Naive B cell (primary cell): ENCODE measurements at regions not wholly inside any gene's neighbourhood (a gene's known extent, or its start where the extent isn't known, plus 50 kb on each side); places are given as distances from the start of the nearest gene placed in this dataset.

Source experiments
- ATAC-seq, 2 donors: fragments of 150-1000 bp; cut with Tn5 transposase; 2 replicates each; pipeline ENCODE4 v1.10.0; 2021; ENCODE audit warnings: low read depth in 2 of 2, mild to moderate bottlenecking in 2 of 2, moderate library complexity in 2 of 2
- DNase-seq: peaks from one replicate; pipeline ENCODE4 v3.0.0; 2022
- H3K27ac Mint-ChIP-seq, 6 donors: one replicate each; pipeline ENCODE4 v1.8.0; 2020 to 2022; ENCODE audit warnings: mild to moderate bottlenecking in 6 of 6, mixed read lengths in 6 of 6, moderate library complexity in 5 of 6, inconsistent platforms in 2 of 6
- H3K27me3 Mint-ChIP-seq, 3 donors: one replicate each; pipeline ENCODE4 v1.8.0; 2021 to 2022; ENCODE audit warnings: mixed read lengths in 3 of 3, mild to moderate bottlenecking in 1 of 3
- H3K36me3 Mint-ChIP-seq, 2 donors: one replicate each; pipeline ENCODE4 v1.8.0; 2020 to 2022; ENCODE audit warnings: mixed read lengths in 2 of 2, inconsistent platforms in 1 of 2, mild to moderate bottlenecking in 1 of 2
- H3K4me1 Mint-ChIP-seq, 3 donors: one replicate each; pipeline ENCODE4 v1.8.0; 2020 to 2022; ENCODE audit warnings: mixed read lengths in 3 of 3, inconsistent platforms in 1 of 3, mild to moderate bottlenecking in 1 of 3, moderate library complexity in 1 of 3
- H3K4me3 Mint-ChIP-seq, 8 donors: one replicate each; pipeline ENCODE4 v1.8.0; 2020 to 2022; ENCODE audit warnings: mild to moderate bottlenecking in 8 of 8, mixed read lengths in 8 of 8, moderate library complexity in 8 of 8, inconsistent platforms in 2 of 8
- H3K9me3 Mint-ChIP-seq, 7 donors: one replicate each; pipeline ENCODE4 v1.8.0; 2020 to 2022; ENCODE audit warnings: mixed read lengths in 7 of 7, mild to moderate bottlenecking in 5 of 7, inconsistent platforms in 2 of 7, moderate library complexity in 1 of 7

GRCh38 chr12:22881878-22882385 lies 257.0 kb downstream of the ETNK1 start:
- H3K9me3 Mint-ChIP-seq = peaks cover 0 to 9% (median 0%) of the 10 kb centered on the region in 7 donors
- no peak for DNase-seq
- no peaks in the 10 kb centered on the region for H3K4me1 Mint-ChIP-seq
- peaks cover 0 to 3% (median 0%) of the 10 kb centered on the region in 3 donors for H3K27me3 Mint-ChIP-seq
- H3K36me3 Mint-ChIP-seq = no peaks in the 10 kb centered on the region
- H3K27ac Mint-ChIP-seq = no peak overlapping the region
- H3K4me3 Mint-ChIP-seq = no peak overlapping the region
- no peak for ATAC-seq

- Mint-ChIP-seq H3K4me3 (no peak overlapping the region), H3K4me1 (no peaks in the 10 kb centered on the region), H3K9me3 (peaks cover 0 to 9% (median 0%) of the 10 kb centered on the region in 7 donors), H3K36me3 (no peaks in the 10 kb centered on the region), H3K27ac (no peak overlapping the region), H3K27me3 (peaks cover 0 to 3% (median 0%) of the 10 kb centered on the region in 3 donors)
- DNase-seq (no peak), ATAC-seq (no peak)
Observed at GRCh38 chr12:22882559-22882958, 257.6 kb downstream of the ETNK1 start.

GRCh38 chr12:22893878-22894277 lies 268.9 kb downstream of the ETNK1 start:
- no peak for DNase-seq
- Mint-ChIP-seq H3K36me3 (no peaks in the 10 kb centered on the region), H3K27me3 (peaks cover 0 to 6% (median 0%) of the 10 kb centered on the region in 3 donors), H3K27ac (no peak overlapping the region), H3K9me3 (peaks cover 0 to 5% (median 0%) of the 10 kb centered on the region in 7 donors), H3K4me1 (no peaks in the 10 kb centered on the region), H3K4me3 (no peak overlapping the region)
- ATAC-seq = no peak

DNA sequence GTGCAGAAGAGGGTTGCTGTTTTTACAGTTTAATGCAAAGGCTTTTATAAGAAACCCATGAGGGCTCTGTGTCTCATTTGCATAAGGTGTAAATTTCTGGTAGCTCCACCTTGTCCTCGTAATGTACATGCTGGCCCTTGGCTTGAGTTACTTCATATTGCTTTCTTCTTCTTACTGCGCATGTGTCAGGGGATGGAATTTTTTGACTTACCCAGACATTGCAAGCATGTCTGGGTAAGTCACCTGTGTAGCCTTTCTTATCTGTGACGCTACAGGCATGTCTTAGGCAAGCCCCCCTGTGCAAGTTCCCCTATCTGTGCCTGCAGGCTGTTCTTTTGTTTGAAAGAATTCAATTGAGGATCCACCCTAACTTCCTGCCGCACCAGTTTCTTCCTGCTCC lies 274.2 kb downstream of the ETNK1 start:
- H3K36me3 Mint-ChIP-seq = no peaks in the 10 kb centered on the region

GRCh38 chr12:22900401-22900800 lies 275.4 kb downstream of the ETNK1 start:
- Mint-ChIP-seq H3K36me3 (no peaks in the 10 kb centered on the region), H3K4me3 (no peak overlapping the region), H3K27ac (no peak overlapping the region), H3K9me3 (peaks cover 0 to 4% (median 0%) of the 10 kb centered on the region in 7 donors), H3K4me1 (no peaks in the 10 kb centered on the region), H3K27me3 (no peaks in the 10 kb centered on the region)
- DNase-seq (no peak), ATAC-seq (no peak)

More for the DNA sequence above, 274.2 kb downstream of the ETNK1 start:
- no peak for ATAC-seq
- Mint-ChIP-seq H3K9me3 (peaks cover 0 to 3% (median 2%) of the 10 kb centered on the region in 7 donors), H3K4me1 (no peaks in the 10 kb centered on the region), H3K27ac (no peak overlapping the region), H3K27me3 (no peaks in the 10 kb centered on the region), H3K4me3 (no peak overlapping the region)
- no peak for DNase-seq

DNA sequence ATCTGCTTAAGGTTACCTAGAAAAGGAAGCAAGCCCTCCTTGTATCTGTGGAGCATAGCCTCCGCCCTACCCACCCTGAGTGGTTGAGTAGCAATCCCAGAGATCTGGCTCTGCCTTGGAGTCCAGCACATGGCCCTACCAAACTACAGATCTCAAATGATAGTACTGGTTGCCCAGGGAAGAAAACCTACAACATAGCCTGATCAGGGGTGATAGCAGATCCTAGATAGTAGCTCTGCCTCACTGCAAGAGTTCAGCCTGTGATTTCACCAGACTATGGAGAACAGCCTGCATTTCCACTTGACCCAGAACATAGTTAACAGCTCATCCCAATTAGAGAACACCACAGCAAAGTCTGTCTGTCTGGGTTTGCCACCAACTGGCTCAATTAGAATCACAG lies 279.5 kb downstream of the ETNK1 start:
- H3K4me1 Mint-ChIP-seq = no peaks in the 10 kb centered on the region
- DNase-seq (no peak), ATAC-seq (no peak)
- H3K36me3 Mint-ChIP-seq = no peaks in the 10 kb centered on the region
- no peaks in the 10 kb centered on the region for H3K27me3 Mint-ChIP-seq
- no peak overlapping the region for H3K4me3 Mint-ChIP-seq
- H3K9me3 Mint-ChIP-seq = peaks cover 0 to 8% (median 4%) of the 10 kb centered on the region in 7 donors
- no peak overlapping the region for H3K27ac Mint-ChIP-seq

DNA sequence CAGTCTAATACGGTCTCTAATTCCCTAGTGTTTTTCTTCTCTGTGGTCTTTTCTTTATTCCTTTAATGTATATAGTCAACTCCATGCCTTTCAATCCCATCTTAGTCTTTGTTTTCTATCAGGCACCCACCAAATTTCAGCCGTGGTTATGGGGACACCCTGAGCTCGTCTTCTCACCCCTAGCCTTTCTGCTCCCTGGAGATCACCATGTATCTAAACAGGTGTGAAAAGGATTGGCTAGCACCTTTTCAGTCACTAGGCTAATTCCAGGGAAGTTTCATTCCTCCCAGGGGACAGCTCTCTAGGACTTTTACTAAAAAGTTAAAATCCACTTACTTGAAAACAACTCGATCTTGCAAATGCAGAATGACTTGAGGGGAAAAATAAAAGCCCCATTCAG lies 291.3 kb downstream of the ETNK1 start:
- Mint-ChIP-seq H3K9me3 (peaks cover 0 to 9% (median 4%) of the 10 kb centered on the region in 7 donors), H3K27ac (no peak overlapping the region), H3K27me3 (no peaks in the 10 kb centered on the region), H3K4me3 (no peak overlapping the region), H3K4me1 (no peaks in the 10 kb centered on the region), H3K36me3 (no peaks in the 10 kb centered on the region)
- ATAC-seq = no peak
- DNase-seq = no peak

GRCh38 chr12:22916815-22917214 lies 291.8 kb downstream of the ETNK1 start:
- no peak overlapping the region for H3K27ac Mint-ChIP-seq
- H3K27me3 Mint-ChIP-seq = no peaks in the 10 kb centered on the region
- no peak overlapping the region for H3K4me3 Mint-ChIP-seq
- DNase-seq (no peak), ATAC-seq (no peak)
- no peaks in the 10 kb centered on the region for H3K4me1 Mint-ChIP-seq
- no peaks in the 10 kb centered on the region for H3K36me3 Mint-ChIP-seq
- peaks cover 0 to 8% (median 4%) of the 10 kb centered on the region in 7 donors for H3K9me3 Mint-ChIP-seq

- no peaks in the 10 kb centered on the region for H3K4me1 Mint-ChIP-seq
- H3K4me3 Mint-ChIP-seq = no peak overlapping the region
- ATAC-seq (no peak), DNase-seq (no peak)
- no peaks in the 10 kb centered on the region for H3K27me3 Mint-ChIP-seq
- H3K36me3 Mint-ChIP-seq = no peaks in the 10 kb centered on the region
- H3K27ac Mint-ChIP-seq = no peak overlapping the region
- H3K9me3 Mint-ChIP-seq = peaks cover 0 to 6% (median 4%) of the 10 kb centered on the region in 7 donors
Observed at GRCh38 chr12:22919883-22920282, 294.9 kb downstream of the ETNK1 start.

DNA sequence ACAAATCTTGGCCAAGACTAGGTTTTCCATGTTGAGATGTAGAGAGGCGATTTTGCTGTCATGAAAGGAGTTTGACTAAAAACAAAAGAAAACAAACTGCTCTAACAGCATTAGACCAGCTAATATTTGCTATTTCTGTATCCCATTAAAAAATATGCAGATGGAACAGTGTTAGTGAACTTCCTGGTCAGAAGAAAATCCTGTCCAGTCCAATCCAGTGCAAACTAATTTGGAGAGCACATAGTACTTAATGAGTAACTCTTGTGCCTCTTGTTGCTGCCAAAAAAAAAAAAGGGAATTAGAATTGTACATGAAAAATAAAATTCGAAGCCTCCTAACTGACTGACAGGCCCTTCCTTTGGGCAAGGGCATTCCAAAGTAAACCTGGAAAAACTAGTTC lies 298.8 kb downstream of the ETNK1 start:
- Mint-ChIP-seq H3K4me3 (no peak overlapping the region), H3K4me1 (no peaks in the 10 kb centered on the region), H3K9me3 (peaks cover 0 to 4% (median 0%) of the 10 kb centered on the region in 7 donors), H3K27ac (no peak overlapping the region), H3K36me3 (no peaks in the 10 kb centered on the region), H3K27me3 (no peaks in the 10 kb centered on the region)
- DNase-seq = no peak
- ATAC-seq = no peak

- no peak for ATAC-seq
- no peak for DNase-seq
- no peak overlapping the region for H3K4me3 Mint-ChIP-seq
- peaks cover 0 to 4% (median 0%) of the 10 kb centered on the region in 7 donors for H3K9me3 Mint-ChIP-seq
- no peaks in the 10 kb centered on the region for H3K36me3 Mint-ChIP-seq
- H3K27me3 Mint-ChIP-seq = no peaks in the 10 kb centered on the region
- H3K4me1 Mint-ChIP-seq = no peaks in the 10 kb centered on the region
- no peak overlapping the region for H3K27ac Mint-ChIP-seq
Observed at GRCh38 chr12:22924391-22924790, 299.4 kb downstream of the ETNK1 start.

- no peaks in the 10 kb centered on the region for H3K4me1 Mint-ChIP-seq
- ATAC-seq (no peak), DNase-seq (no peak)
- H3K36me3 Mint-ChIP-seq = no peaks in the 10 kb centered on the region
- H3K27ac Mint-ChIP-seq = no peak overlapping the region
- no peaks in the 10 kb centered on the region for H3K27me3 Mint-ChIP-seq
- peaks cover 0 to 4% (median 0%) of the 10 kb centered on the region in 7 donors for H3K9me3 Mint-ChIP-seq
- no peak overlapping the region for H3K4me3 Mint-ChIP-seq
Observed at GRCh38 chr12:22925623-22926022, 300.7 kb downstream of the ETNK1 start.

DNA sequence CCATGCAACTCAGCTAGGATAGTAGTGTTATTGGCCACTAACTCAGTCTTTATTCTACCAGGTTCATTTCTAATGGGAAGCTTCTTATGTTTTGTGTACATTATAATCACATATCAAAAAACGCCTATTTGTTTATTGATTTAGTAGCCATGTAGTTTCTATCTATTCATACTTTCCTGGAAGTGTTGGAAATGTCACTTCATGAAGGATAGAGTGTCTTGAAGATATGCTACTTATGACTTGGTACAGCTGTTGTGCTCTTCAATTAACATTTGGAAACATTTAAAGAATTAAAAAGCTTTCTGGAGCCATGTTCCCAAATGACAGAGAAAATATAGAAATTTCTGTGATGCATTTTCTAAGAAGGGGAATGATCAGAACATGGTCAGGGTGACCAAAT lies 307.5 kb downstream of the ETNK1 start:
- DNase-seq (no peak), ATAC-seq (no peak)
- no peaks in the 10 kb centered on the region for H3K9me3 Mint-ChIP-seq
- H3K36me3 Mint-ChIP-seq = no peaks in the 10 kb centered on the region
- H3K27me3 Mint-ChIP-seq = no peaks in the 10 kb centered on the region
- H3K27ac Mint-ChIP-seq = no peak overlapping the region
- no peak overlapping the region for H3K4me3 Mint-ChIP-seq
- H3K4me1 Mint-ChIP-seq = no peaks in the 10 kb centered on the region

GRCh38 chr12:22935090-22935489 lies 310.1 kb downstream of the ETNK1 start:
- ATAC-seq (no peak), DNase-seq (no peak)
- Mint-ChIP-seq H3K4me3 (no peak overlapping the region), H3K9me3 (peaks cover 0 to 4% (median 0%) of the 10 kb centered on the region in 7 donors), H3K4me1 (no peaks in the 10 kb centered on the region), H3K27me3 (no peaks in the 10 kb centered on the region), H3K36me3 (no peaks in the 10 kb centered on the region), H3K27ac (no peak overlapping the region)

DNA sequence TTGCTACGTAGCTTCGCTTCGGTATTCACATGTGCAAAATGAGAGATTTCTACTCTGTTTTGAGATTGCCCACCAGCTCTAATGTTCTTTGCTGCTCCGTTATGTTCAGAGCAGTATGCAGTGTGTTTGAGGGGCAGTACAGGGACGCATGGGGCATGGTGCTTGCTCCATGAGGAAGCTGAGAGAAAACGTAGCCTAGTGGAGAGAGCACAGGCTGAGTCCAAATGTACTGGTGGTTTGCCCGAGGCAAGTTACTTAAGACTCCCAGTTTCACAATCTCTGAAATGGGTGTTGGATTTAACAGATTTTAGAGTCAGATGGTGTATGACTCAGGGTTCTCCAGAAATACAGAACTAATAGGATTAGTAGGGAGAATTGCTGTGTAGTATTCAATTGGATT lies 310.5 kb downstream of the ETNK1 start:
- H3K9me3 Mint-ChIP-seq = peaks cover 0 to 5% (median 0%) of the 10 kb centered on the region in 7 donors
- no peaks in the 10 kb centered on the region for H3K36me3 Mint-ChIP-seq
- H3K27ac Mint-ChIP-seq = no peak overlapping the region
- H3K4me3 Mint-ChIP-seq = no peak overlapping the region
- no peaks in the 10 kb centered on the region for H3K27me3 Mint-ChIP-seq
- DNase-seq (no peak), ATAC-seq (no peak)
- no peaks in the 10 kb centered on the region for H3K4me1 Mint-ChIP-seq
